ENCODE measurements at regions not wholly inside any gene's neighbourhood (a gene's known extent, or its start where the extent isn't known, plus 50 kb on each side); places are given as distances from the start of the nearest gene placed in this dataset.

GRCh38 chr7:35480806-35481205 lies 214.1 kb downstream of the HERPUD2 start:
- Histone ChIP-seq H3K9ac (ENCODE audit: low read depth, low read length) (no peak overlapping the region), H3K4me1 (ENCODE audit: control insufficient read depth, insufficient read depth, low read length) (peaks cover 5% of the 10 kb centered on the region; the same call in 1 of the 2 replicates), H3K27me3 (ENCODE audit: control insufficient read depth, insufficient read depth, low read length) (no peaks in the 10 kb centered on the region), H3K36me3 (ENCODE audit: control insufficient read depth, insufficient read depth, low read length) (no peaks in the 10 kb centered on the region), H3K27ac (ENCODE audit: low read depth, low read length) (no peak overlapping the region), H3K4me3 (ENCODE audit: low read depth, low read length) (no peak overlapping the region), H3K9me3 (ENCODE audit: control insufficient read depth, insufficient read depth, low read length) (no peaks in the 10 kb centered on the region)

- Histone ChIP-seq H3K27me3 (ENCODE audit: control insufficient read depth, insufficient read depth, low read length) (no peaks in the 10 kb centered on the region), H3K9ac (ENCODE audit: low read depth, low read length) (no peak overlapping the region), H3K9me3 (ENCODE audit: control insufficient read depth, insufficient read depth, low read length) (no peaks in the 10 kb centered on the region), H3K4me3 (ENCODE audit: low read depth, low read length) (no peak overlapping the region), H3K36me3 (ENCODE audit: control insufficient read depth, insufficient read depth, low read length) (no peaks in the 10 kb centered on the region), H3K4me1 (ENCODE audit: control insufficient read depth, insufficient read depth, low read length) (peaks cover 5% of the 10 kb centered on the region; the same call in 1 of the 2 replicates), H3K27ac (ENCODE audit: low read depth, low read length) (no peak overlapping the region)
Measured at GRCh38 chr7:35477609-35478008, 217.3 kb downstream of the HERPUD2 start.

- H3K9me3 ChIP-seq (ENCODE audit: control insufficient read depth, insufficient read depth, low read length) = no peaks in the 10 kb centered on the region
- no peak overlapping the region for H3K9ac ChIP-seq (ENCODE audit: low read depth, low read length)
- peaks cover 5% of the 10 kb centered on the region; the same call in 1 of the 2 replicates for H3K4me1 ChIP-seq (ENCODE audit: control insufficient read depth, insufficient read depth, low read length)
- H3K36me3 ChIP-seq (ENCODE audit: control insufficient read depth, insufficient read depth, low read length) = no peaks in the 10 kb centered on the region
- no peak overlapping the region for H3K4me3 ChIP-seq (ENCODE audit: low read depth, low read length)
- H3K27ac ChIP-seq (ENCODE audit: low read depth, low read length) = no peak overlapping the region
- no peaks in the 10 kb centered on the region for H3K27me3 ChIP-seq (ENCODE audit: control insufficient read depth, insufficient read depth, low read length)
Measured at GRCh38 chr7:35474100-35474499, 220.2 kb upstream of the TBX20 start.

- Histone ChIP-seq H3K36me3 (ENCODE audit: control insufficient read depth, insufficient read depth, low read length) (no peaks in the 10 kb centered on the region), H3K4me1 (ENCODE audit: control insufficient read depth, insufficient read depth, low read length) (no peaks in the 10 kb centered on the region), H3K9me3 (ENCODE audit: control insufficient read depth, insufficient read depth, low read length) (no peaks in the 10 kb centered on the region), H3K4me3 (ENCODE audit: low read depth, low read length) (no peak overlapping the region), H3K27ac (ENCODE audit: low read depth, low read length) (no peak overlapping the region), H3K9ac (ENCODE audit: low read depth, low read length) (no peak overlapping the region), H3K27me3 (ENCODE audit: control insufficient read depth, insufficient read depth, low read length) (no peaks in the 10 kb centered on the region)
Measured at GRCh38 chr7:35468606-35469005, 214.7 kb upstream of the TBX20 start.

- no peaks in the 10 kb centered on the region for H3K36me3 ChIP-seq (ENCODE audit: control insufficient read depth, insufficient read depth, low read length)
- no peaks in the 10 kb centered on the region for H3K9me3 ChIP-seq (ENCODE audit: control insufficient read depth, insufficient read depth, low read length)
Measured at GRCh38 chr7:35467456-35467978, 213.6 kb upstream of the TBX20 start.

GRCh38 chr7:35465791-35466336 lies 212.0 kb upstream of the TBX20 start:
- H3K9ac ChIP-seq (ENCODE audit: low read depth, low read length) = no peak overlapping the region
- no peak overlapping the region for H3K4me3 ChIP-seq (ENCODE audit: low read depth, low read length)
- H3K36me3 ChIP-seq (ENCODE audit: control insufficient read depth, insufficient read depth, low read length) = no peaks in the 10 kb centered on the region

More at GRCh38 chr7:35467456-35467978, 213.6 kb upstream of the TBX20 start:
- H3K27me3 ChIP-seq (ENCODE audit: control insufficient read depth, insufficient read depth, low read length) = no peaks in the 10 kb centered on the region
- H3K27ac ChIP-seq (ENCODE audit: low read depth, low read length) = no peak overlapping the region
- no peaks in the 10 kb centered on the region for H3K4me1 ChIP-seq (ENCODE audit: control insufficient read depth, insufficient read depth, low read length)
- H3K4me3 ChIP-seq (ENCODE audit: low read depth, low read length) = no peak overlapping the region
- H3K9ac ChIP-seq (ENCODE audit: low read depth, low read length) = no peak overlapping the region

GRCh38 chr7:35463751-35464150 lies 209.9 kb upstream of the TBX20 start:
- H3K27me3 ChIP-seq (ENCODE audit: control insufficient read depth, insufficient read depth, low read length) = no peaks in the 10 kb centered on the region
- H3K27ac ChIP-seq (ENCODE audit: low read depth, low read length) = no peak overlapping the region
- no peaks in the 10 kb centered on the region for H3K4me1 ChIP-seq (ENCODE audit: control insufficient read depth, insufficient read depth, low read length)
- H3K36me3 ChIP-seq (ENCODE audit: control insufficient read depth, insufficient read depth, low read length) = no peaks in the 10 kb centered on the region
- no peaks in the 10 kb centered on the region for H3K9me3 ChIP-seq (ENCODE audit: control insufficient read depth, insufficient read depth, low read length)
- no peak overlapping the region for H3K4me3 ChIP-seq (ENCODE audit: low read depth, low read length)
- H3K9ac ChIP-seq (ENCODE audit: low read depth, low read length) = no peak overlapping the region

More at GRCh38 chr7:35465791-35466336, 212.0 kb upstream of the TBX20 start:
- H3K27ac ChIP-seq (ENCODE audit: low read depth, low read length) = no peak overlapping the region
- no peaks in the 10 kb centered on the region for H3K9me3 ChIP-seq (ENCODE audit: control insufficient read depth, insufficient read depth, low read length)
- no peaks in the 10 kb centered on the region for H3K4me1 ChIP-seq (ENCODE audit: control insufficient read depth, insufficient read depth, low read length)
- H3K27me3 ChIP-seq (ENCODE audit: control insufficient read depth, insufficient read depth, low read length) = no peaks in the 10 kb centered on the region

- H3K9me3 ChIP-seq (ENCODE audit: control insufficient read depth, insufficient read depth, low read length) = no peaks in the 10 kb centered on the region
- H3K36me3 ChIP-seq (ENCODE audit: control insufficient read depth, insufficient read depth, low read length) = no peaks in the 10 kb centered on the region
- H3K9ac ChIP-seq (ENCODE audit: low read depth, low read length) = no peak overlapping the region
- no peaks in the 10 kb centered on the region for H3K4me1 ChIP-seq (ENCODE audit: control insufficient read depth, insufficient read depth, low read length)
- H3K27ac ChIP-seq (ENCODE audit: low read depth, low read length) = no peak overlapping the region
- no peak overlapping the region for H3K4me3 ChIP-seq (ENCODE audit: low read depth, low read length)
- no peaks in the 10 kb centered on the region for H3K27me3 ChIP-seq (ENCODE audit: control insufficient read depth, insufficient read depth, low read length)
Measured at GRCh38 chr7:35463176-35463700, 209.3 kb upstream of the TBX20 start.

- H3K27me3 ChIP-seq (ENCODE audit: control insufficient read depth, insufficient read depth, low read length) = peaks cover 30% of the 10 kb centered on the region
- no peaks in the 10 kb centered on the region for H3K36me3 ChIP-seq (ENCODE audit: control insufficient read depth, insufficient read depth, low read length)
- H3K4me1 ChIP-seq (ENCODE audit: control insufficient read depth, insufficient read depth, low read length) = no peaks in the 10 kb centered on the region
Measured at GRCh38 chr7:35454575-35455385, 200.9 kb upstream of the TBX20 start.

GRCh38 chr7:35450456-35451214 lies 196.7 kb upstream of the TBX20 start:
- Histone ChIP-seq H3K4me1 (ENCODE audit: control insufficient read depth, insufficient read depth, low read length) (no peaks in the 10 kb centered on the region), H3K9me3 (ENCODE audit: control insufficient read depth, insufficient read depth, low read length) (no peaks in the 10 kb centered on the region), H3K27ac (ENCODE audit: low read depth, low read length) (no peak overlapping the region), H3K36me3 (ENCODE audit: control insufficient read depth, insufficient read depth, low read length) (no peaks in the 10 kb centered on the region), H3K9ac (ENCODE audit: low read depth, low read length) (no peak overlapping the region), H3K27me3 (ENCODE audit: control insufficient read depth, insufficient read depth, low read length) (peaks cover 25% of the 10 kb centered on the region), H3K4me3 (ENCODE audit: low read depth, low read length) (no peak overlapping the region)

More at GRCh38 chr7:35454575-35455385, 200.9 kb upstream of the TBX20 start:
- Histone ChIP-seq H3K27ac (ENCODE audit: low read depth, low read length) (no peak overlapping the region), H3K4me3 (ENCODE audit: low read depth, low read length) (peak overlapping the region; percentile 54), H3K9me3 (ENCODE audit: control insufficient read depth, insufficient read depth, low read length) (no peaks in the 10 kb centered on the region), H3K9ac (ENCODE audit: low read depth, low read length) (0 out of 2 replicates have a peak overlapping the region, but pooled peaks have one; percentile 28)

All from HUES48 (cell line).